Amniotic epithelial cell (primary cell): ENCODE measurements at regions not wholly inside any gene's neighbourhood (a gene's known extent, or its start where the extent isn't known, plus 50 kb on each side); places are given as distances from the start of the nearest gene placed in this dataset.
A peak's percentile ranks its signal among the peaks of the same experiment; 100 is the strongest.
"Not testable (repeated sequence)": the region's sequence is repeated elsewhere in the genome, so short reads cannot be mapped to it uniquely, and the experiment has no call there.

Experiments used
- DNase-seq: peaks from one replicate; pipeline ENCODE4 v3.0.0-alpha.2; 2010; ENCODE audit warnings: low read depth

DNA sequence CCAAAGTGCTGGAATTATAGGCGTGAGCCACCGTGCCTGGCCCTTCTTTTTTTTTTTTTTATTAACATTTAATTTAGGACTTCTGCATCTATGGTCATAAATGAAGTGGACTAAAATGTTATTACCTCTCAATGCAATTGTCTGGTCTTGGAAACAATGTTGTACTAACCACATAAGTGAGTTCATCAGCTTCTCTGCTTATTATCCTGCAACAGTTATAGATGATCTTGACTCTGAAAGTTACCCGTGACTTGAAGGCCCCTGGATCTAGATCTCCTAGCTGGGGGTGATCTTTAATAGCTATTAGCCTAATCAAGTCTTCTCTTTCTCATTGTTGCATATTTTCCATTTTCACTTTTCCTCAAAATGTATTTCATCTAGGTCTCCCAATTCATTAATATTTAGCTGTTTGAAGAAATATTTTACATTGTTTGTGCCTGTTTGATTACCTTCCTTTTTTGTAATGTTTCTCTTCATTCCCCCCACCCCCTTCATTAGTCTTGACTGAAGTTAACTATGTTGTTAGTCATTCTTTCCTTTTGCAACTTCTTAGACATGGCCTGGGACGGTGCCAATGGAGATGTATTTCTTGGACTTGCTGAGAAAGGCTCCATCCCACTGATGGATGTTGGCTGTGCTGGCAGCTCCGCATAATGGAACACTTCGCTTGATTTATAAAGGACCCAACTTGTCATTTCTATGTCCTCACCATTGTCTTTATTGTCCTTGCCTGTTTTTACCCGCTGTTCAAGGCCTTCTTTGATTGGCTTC lies 141.6 kb upstream of the RIOK3 start:
- DNase-seq: peak; percentile 92

GRCh38 chr18:23313379-23313778 lies 139.7 kb upstream of the RIOK3 start:
- no peak for DNase-seq

GRCh38 chr18:23314672-23315071 lies 138.4 kb upstream of the RIOK3 start:
- DNase-seq: no peak

GRCh38 chr18:23316316-23316715 lies 136.8 kb upstream of the RIOK3 start:
- DNase-seq: no peak

- DNase-seq: no peak
These were observed 136.1 kb upstream of the RIOK3 start for GRCh38 chr18:23316988-23317387.

- peak; percentile 64 for DNase-seq
These were observed 135.0 kb upstream of the RIOK3 start for GRCh38 chr18:23317975-23318675.

DNA sequence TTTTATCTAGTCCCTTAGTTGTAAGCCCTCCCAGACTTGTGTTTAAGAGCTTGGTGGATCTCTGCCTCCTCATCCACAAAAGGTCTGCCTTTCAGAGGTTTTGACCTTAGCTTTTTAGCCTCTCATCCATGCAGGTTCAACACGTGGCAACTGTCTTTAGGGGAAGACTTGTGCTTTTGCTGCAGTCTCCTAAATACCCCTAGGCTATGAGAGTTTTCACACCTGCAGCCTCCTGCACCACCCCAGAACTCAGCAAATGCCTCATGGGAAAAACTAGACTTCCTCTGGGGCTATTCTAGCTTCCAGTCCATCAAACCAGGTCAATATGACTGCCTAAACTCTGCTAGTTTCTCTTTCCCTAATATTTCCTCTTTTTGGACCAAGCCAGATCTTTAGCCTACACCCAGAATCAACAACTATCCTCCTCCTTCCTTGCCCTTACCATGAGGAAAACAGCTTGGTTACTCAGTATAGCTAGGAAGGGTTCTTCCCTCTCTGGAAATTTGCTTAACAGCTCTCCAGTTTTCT lies 132.3 kb upstream of the RIOK3 start:
- no peak for DNase-seq

- peak; percentile 70 for DNase-seq
These were observed 131.1 kb upstream of the RIOK3 start for GRCh38 chr18:23321996-23322395.

GRCh38 chr18:23324056-23324811 lies 128.9 kb upstream of the RIOK3 start:
- DNase-seq: no peak

- DNase-seq: no peak
These were observed 128.2 kb upstream of the RIOK3 start for GRCh38 chr18:23324861-23325260.

- not testable (repeated sequence) for DNase-seq
These were observed 123.4 kb upstream of the RIOK3 start for GRCh38 chr18:23329671-23330070.

- no peak for DNase-seq
These were observed 122.7 kb upstream of the RIOK3 start for GRCh38 chr18:23330423-23330822.

DNA sequence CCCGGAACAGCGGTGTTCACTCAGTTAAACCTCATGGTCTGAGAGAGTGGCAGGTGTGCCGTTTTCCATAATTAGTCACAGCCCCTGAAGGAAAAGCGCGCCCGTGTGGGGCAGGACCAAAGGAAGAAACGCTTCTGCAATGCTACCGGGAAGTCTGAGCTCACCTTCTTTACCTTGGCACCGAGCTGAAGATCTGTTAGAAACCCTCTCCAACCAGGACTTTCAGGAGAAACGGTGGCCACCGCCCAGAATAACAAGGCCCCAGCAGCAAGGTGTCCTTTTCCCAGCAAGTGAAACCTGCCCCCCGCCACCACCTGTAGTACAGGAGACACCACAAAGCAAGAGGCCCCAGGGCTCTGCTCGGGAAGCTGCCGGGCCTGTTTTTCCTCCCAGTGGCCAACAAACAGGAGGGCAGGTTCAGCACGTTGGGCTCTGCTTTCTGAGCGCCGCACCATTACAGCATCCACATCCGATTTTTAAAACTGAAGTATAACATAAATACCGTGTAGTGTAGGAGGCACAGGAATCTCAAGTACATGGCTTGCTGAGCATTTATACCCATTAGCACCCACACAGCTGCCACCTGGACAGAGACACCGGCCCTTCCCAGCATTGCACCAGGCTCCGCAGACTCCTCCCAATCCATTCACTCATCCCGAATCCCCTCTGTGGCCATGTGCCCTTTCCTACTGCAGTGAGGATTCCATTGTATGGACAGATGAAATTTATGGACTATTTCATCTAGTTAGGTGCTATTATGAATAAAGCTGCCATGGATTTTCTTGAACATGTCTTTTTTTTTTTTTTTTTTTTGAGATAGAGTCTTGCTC lies 121.8 kb upstream of the RIOK3 start:
- no peak for DNase-seq

GRCh38 chr18:23332356-23332755 lies 120.7 kb upstream of the RIOK3 start:
- no peak for DNase-seq

- DNase-seq: no peak
These were observed 119.3 kb upstream of the RIOK3 start for GRCh38 chr18:23333827-23334226.

- DNase-seq: no peak
These were observed 118.5 kb upstream of the RIOK3 start for GRCh38 chr18:23334569-23334968.

DNA sequence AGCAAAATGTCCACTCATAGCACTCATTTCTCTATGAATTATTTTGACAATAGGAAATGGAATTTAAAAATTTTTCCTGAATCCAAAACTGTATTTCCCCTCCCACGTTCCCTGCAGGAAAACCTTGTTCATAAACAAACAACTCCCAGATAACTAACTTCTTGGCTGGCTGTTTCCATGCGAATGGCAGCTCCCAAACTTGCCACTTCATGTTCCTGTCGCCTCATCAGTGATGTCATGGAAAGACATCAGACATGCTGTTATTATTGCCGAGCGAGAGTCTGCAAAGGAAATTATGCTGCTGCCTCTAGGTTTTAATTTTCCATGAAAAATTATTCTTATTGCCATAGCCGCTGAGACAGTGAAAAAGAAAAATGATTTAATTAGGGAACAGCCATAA lies 117.0 kb upstream of the RIOK3 start:
- no peak for DNase-seq

GRCh38 chr18:23337599-23338444 lies 115.3 kb upstream of the RIOK3 start:
- peak; percentile 55 for DNase-seq

- peak; percentile 48 for DNase-seq
These were observed 112.4 kb upstream of the RIOK3 start for GRCh38 chr18:23340661-23341060.

DNA sequence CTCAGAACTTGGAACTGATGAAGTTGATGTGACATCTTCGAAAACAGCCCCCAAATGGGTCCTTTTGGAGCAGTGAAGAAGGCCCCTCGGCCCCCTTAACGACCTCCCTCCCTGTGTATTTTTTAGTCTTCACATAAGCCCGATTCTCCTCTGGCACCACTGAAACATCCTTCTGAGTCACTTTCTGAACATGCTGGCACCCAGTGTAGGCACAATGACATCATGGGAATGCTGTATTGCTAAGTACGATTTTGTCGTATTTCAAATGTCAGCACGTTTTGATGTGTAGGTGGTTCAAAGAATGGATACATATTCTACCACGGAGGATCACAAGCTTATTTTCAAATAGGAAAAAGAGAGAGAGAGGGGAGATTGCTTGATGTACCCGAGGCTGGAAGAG lies 111.7 kb upstream of the RIOK3 start:
- no peak for DNase-seq

DNA sequence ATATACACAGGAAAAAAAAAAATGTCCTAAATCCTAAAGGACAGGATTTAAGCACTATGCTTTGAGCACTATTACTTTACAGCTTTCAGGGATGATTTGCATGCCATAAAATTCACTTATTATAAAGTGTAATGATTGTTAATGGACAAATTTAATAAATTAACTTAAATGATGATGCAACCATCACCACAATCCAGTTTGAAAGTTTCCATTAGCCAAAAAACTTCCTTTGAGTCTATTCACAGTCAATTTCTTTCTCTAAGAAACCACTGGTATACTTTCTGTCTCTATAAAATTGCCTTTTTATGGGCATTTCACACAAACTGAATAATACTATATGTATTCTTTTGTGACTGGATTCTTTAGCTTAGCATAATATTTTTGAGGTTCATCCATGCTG lies 111.1 kb upstream of the RIOK3 start:
- DNase-seq: no peak
